ENCODE measurements at regions not wholly inside any gene's neighbourhood (a gene's known extent, or its start where the extent isn't known, plus 50 kb on each side); places are given as distances from the start of the nearest gene placed in this dataset.

DNA sequence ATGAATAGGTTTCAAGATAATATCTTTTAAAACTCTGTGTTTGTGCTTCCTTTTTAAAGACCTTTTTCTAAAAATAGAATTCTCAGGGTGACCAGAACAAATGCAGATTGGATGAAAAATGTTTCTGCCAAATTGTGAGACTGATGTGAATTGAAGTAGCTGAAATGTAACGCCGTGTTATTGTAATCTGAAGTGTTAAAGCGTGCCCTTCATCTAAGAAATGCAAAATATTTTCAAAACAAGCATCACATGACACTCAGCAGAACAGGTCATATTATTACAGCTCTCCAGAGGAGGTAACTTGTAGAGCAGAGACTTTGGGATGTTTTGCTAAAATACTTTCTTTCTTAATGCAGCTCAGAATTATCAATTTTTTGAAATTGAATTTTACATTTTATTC, 90.0 kb upstream of the PLEKHA5 start:
- TF ChIP-seq, protein P1, sequence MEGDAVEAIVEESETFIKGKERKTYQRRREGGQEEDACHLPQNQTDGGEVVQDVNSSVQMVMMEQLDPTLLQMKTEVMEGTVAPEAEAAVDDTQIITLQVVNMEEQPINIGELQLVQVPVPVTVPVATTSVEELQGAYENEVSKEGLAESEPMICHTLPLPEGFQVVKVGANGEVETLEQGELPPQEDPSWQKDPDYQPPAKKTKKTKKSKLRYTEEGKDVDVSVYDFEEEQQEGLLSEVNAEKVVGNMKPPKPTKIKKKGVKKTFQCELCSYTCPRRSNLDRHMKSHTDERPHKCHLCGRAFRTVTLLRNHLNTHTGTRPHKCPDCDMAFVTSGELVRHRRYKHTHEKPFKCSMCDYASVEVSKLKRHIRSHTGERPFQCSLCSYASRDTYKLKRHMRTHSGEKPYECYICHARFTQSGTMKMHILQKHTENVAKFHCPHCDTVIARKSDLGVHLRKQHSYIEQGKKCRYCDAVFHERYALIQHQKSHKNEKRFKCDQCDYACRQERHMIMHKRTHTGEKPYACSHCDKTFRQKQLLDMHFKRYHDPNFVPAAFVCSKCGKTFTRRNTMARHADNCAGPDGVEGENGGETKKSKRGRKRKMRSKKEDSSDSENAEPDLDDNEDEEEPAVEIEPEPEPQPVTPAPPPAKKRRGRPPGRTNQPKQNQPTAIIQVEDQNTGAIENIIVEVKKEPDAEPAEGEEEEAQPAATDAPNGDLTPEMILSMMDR (IDR thresholded peaks at IDR 0.05) = no peak
- TF ChIP-seq ZFX (IDR thresholded peaks at IDR 0.05; ENCODE audit: borderline replicate concordance) = no peak
